Ishikawa (cell line): ENCODE measurements at regions not wholly inside any gene's neighbourhood (a gene's known extent, or its start where the extent isn't known, plus 50 kb on each side); places are given as distances from the start of the nearest gene placed in this dataset.
A peak's percentile ranks its signal among the peaks of the same experiment; 100 is the strongest.

ENCODE experiments used
- CEBPB ChIP-seq: IDR thresholded peaks from 2 replicates; pipeline ENCODE4 v1.6.1; 2012
- CREB1 ChIP-seq: IDR thresholded peaks from 2 replicates; pipeline ENCODE4 v1.6.1; 2012; ENCODE audit warnings: low read depth
- EGR1 ChIP-seq: IDR thresholded peaks from 2 replicates; pipeline ENCODE4 v1.6.1; 2012
- EP300 ChIP-seq: IDR thresholded peaks from 2 replicates; pipeline ENCODE4 v1.6.1; 2012; ENCODE audit warnings: borderline replicate concordance
- FOXM1 ChIP-seq: IDR thresholded peaks from 2 replicates; pipeline ENCODE4 v1.6.1; 2012; ENCODE audit warnings: low read depth, borderline replicate concordance
- MAX ChIP-seq: IDR thresholded peaks from 2 replicates; pipeline ENCODE4 v1.6.1; 2012
- NFIC ChIP-seq: IDR thresholded peaks from 2 replicates; pipeline ENCODE4 v1.6.1; 2012
- RAD21 ChIP-seq: IDR thresholded peaks from 2 replicates; pipeline ENCODE4 v1.6.1; 2012; ENCODE audit warnings: low read depth
- REST ChIP-seq: IDR thresholded peaks from 2 replicates; pipeline ENCODE4 v1.6.1; 2012; ENCODE audit warnings: low read depth, mild to moderate bottlenecking
- TAF1 ChIP-seq: IDR thresholded peaks from 2 replicates; pipeline ENCODE4 v1.6.1; 2012; ENCODE audit warnings: low read depth, mild to moderate bottlenecking
- TCF12 ChIP-seq: IDR thresholded peaks from 2 replicates; pipeline ENCODE4 v1.6.1; 2012; ENCODE audit warnings: low read depth
- TEAD4 ChIP-seq: IDR thresholded peaks from 2 replicates; pipeline ENCODE4 v1.6.1; 2012
- YY1 ChIP-seq: IDR thresholded peaks from 2 replicates; pipeline ENCODE4 v1.6.1; 2012; ENCODE audit warnings: low read depth
- ZBTB7A ChIP-seq: IDR thresholded peaks from 2 replicates; pipeline ENCODE4 v1.6.1; 2012; ENCODE audit warnings: low read depth
- TF ChIP-seq, protein P1 (sequence below): IDR thresholded peaks from 2 replicates; pipeline ENCODE4 v1.6.1; 2012

- TF ChIP-seq FOXM1, result no peak
- TF ChIP-seq TEAD4, result no peak
- TF ChIP-seq REST, result no peak
- no peak for TF ChIP-seq RAD21
- no peak for TF ChIP-seq YY1
- no peak for TF ChIP-seq MAX
- TF ChIP-seq ZBTB7A, result no peak
- TF ChIP-seq TCF12, result no peak
- TF ChIP-seq CREB1, result no peak
- TF ChIP-seq NFIC, result no peak
- no peak for TF ChIP-seq CEBPB
- TF ChIP-seq, protein P1, sequence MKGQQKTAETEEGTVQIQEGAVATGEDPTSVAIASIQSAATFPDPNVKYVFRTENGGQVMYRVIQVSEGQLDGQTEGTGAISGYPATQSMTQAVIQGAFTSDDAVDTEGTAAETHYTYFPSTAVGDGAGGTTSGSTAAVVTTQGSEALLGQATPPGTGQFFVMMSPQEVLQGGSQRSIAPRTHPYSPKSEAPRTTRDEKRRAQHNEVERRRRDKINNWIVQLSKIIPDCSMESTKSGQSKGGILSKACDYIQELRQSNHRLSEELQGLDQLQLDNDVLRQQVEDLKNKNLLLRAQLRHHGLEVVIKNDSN, result no peak
- no peak for TF ChIP-seq EP300
- no peak for TF ChIP-seq EGR1
- TF ChIP-seq TAF1, result no peak
These were observed 131.9 kb upstream of the RADX start for GRCh38 chrX:106479920-106480319.

- no peak for TF ChIP-seq TCF12
- peak; percentile 72 for TF ChIP-seq RAD21
- TF ChIP-seq EGR1, result no peak
- TF ChIP-seq EP300, result no peak
- no peak for TF ChIP-seq ZBTB7A
- no peak for TF ChIP-seq REST
These were observed 130.4 kb upstream of the RADX start for GRCh38 chrX:106481341-106481740.

GRCh38 chrX:106484233-106484632, 127.5 kb upstream of the RADX start:
- TF ChIP-seq REST, result no peak

- TF ChIP-seq MAX, result no peak
- no peak for TF ChIP-seq CREB1
- no peak for TF ChIP-seq FOXM1
- TF ChIP-seq CEBPB, result no peak
- TF ChIP-seq TCF12, result no peak
- TF ChIP-seq NFIC, result no peak
- TF ChIP-seq, protein P1, result no peak
- no peak for TF ChIP-seq TEAD4
- TF ChIP-seq ZBTB7A, result no peak
These were observed 112.3 kb upstream of the RADX start for GRCh38 chrX:106499473-106499872.

GRCh38 chrX:106510713-106511403, 100.9 kb upstream of the RADX start:
- no peak for TF ChIP-seq EGR1
- TF ChIP-seq FOXM1, result no peak
- TF ChIP-seq CEBPB, result no peak
- no peak for TF ChIP-seq EP300
- no peak for TF ChIP-seq REST
- TF ChIP-seq TEAD4, result no peak
- no peak for TF ChIP-seq YY1
- TF ChIP-seq RAD21, result no peak
- no peak for TF ChIP-seq CREB1
- TF ChIP-seq, protein P1, result no peak
- no peak for TF ChIP-seq TAF1
- no peak for TF ChIP-seq MAX
- no peak for TF ChIP-seq ZBTB7A
- no peak for TF ChIP-seq NFIC
- TF ChIP-seq TCF12, result no peak
